CD8-positive, alpha-beta memory T cell (primary cell): ENCODE measurements at regions not wholly inside any gene's neighbourhood (a gene's known extent, or its start where the extent isn't known, plus 50 kb on each side); places are given as distances from the start of the nearest gene placed in this dataset.

Source experiments
- CTCF ChIA-PET: fragments of 350-600 bp; sonication (Branson Sonifier 250); formaldehyde crosslinking; loops from one replicate; lab custom pipeline; 2021; ENCODE audit warnings: antibody characterized with exemption; lab: Charles Lee
- POLR2A ChIA-PET: fragments of 350-600 bp; sonication (Branson Sonifier 250); formaldehyde crosslinking; loops from one replicate; lab custom pipeline; 2021; ENCODE audit warnings: antibody characterized with exemption; lab: Charles Lee
- DNase-seq, 5 donors: peaks; one replicate each; pipeline versions ENCODE4 v3.0.0 to v3.0.0-alpha.2; 2020 to 2022; ENCODE audit warnings: mixed read lengths in 1 of 5
- H3K27ac ChIP-seq: one replicate; pipeline ENCODE4 v1.7.0; 2013; ENCODE audit warnings: low read depth, mild to moderate bottlenecking, low read length, moderate library complexity
- H3K27me3 ChIP-seq: 2 replicates; pipeline ENCODE4 v1.7.0; 2013; ENCODE audit warnings: low read length, mild to moderate bottlenecking; ENCODE audit not compliant: insufficient read depth, poor library complexity, severe bottlenecking
- H3K36me3 ChIP-seq: 2 replicates; pipeline ENCODE4 v1.7.0; 2013; ENCODE audit warnings: mild to moderate bottlenecking, low read length, moderate library complexity; ENCODE audit not compliant: insufficient read depth
- H3K4me1 ChIP-seq: 2 replicates; pipeline ENCODE4 v1.7.0; 2013; ENCODE audit warnings: mild to moderate bottlenecking, low read length, moderate library complexity; ENCODE audit not compliant: insufficient read depth
- H3K4me3 ChIP-seq: 2 replicates; pipeline ENCODE4 v1.7.0; 2013; ENCODE audit warnings: mild to moderate bottlenecking, low read length
- H3K9me3 ChIP-seq: 2 replicates; pipeline ENCODE4 v1.7.0; 2013; ENCODE audit warnings: mild to moderate bottlenecking, low read length
- H3K27ac Mint-ChIP-seq, 8 donors: one replicate each; pipeline ENCODE4 v1.8.0; 2020 to 2021; ENCODE audit warnings: mixed read lengths in 8 of 8, mild to moderate bottlenecking in 6 of 8, inconsistent platforms in 3 of 8, moderate library complexity in 3 of 8
- H3K27me3 Mint-ChIP-seq, 2 donors: one replicate each; pipeline ENCODE4 v1.8.0; 2020 to 2021; ENCODE audit warnings: mixed read lengths in 2 of 2, mild to moderate bottlenecking in 1 of 2, moderate library complexity in 1 of 2
- H3K36me3 Mint-ChIP-seq, 3 donors: one replicate each; pipeline ENCODE4 v1.8.0; 2020 to 2021; ENCODE audit warnings: mixed read lengths in 3 of 3, inconsistent platforms in 1 of 3, mild to moderate bottlenecking in 1 of 3
- H3K4me1 Mint-ChIP-seq, 3 donors: one replicate each; pipeline ENCODE4 v1.8.0; 2020 to 2021; ENCODE audit warnings: mixed read lengths in 3 of 3, inconsistent platforms in 1 of 3, mild to moderate bottlenecking in 1 of 3
- H3K4me3 Mint-ChIP-seq, 7 donors: one replicate each; pipeline ENCODE4 v1.8.0; 2020 to 2021; ENCODE audit warnings: mixed read lengths in 7 of 7, mild to moderate bottlenecking in 6 of 7, moderate library complexity in 4 of 7, inconsistent platforms in 2 of 7
- H3K9me3 Mint-ChIP-seq, 5 donors: one replicate each; pipeline ENCODE4 v1.8.0; 2020 to 2022; ENCODE audit warnings: mixed read lengths in 5 of 5, mild to moderate bottlenecking in 3 of 5, moderate library complexity in 2 of 5, inconsistent platforms in 1 of 5

GRCh38 chr2:140138736-140139135, 1358.5 kb upstream of the NXPH2 start:
- Mint-ChIP-seq H3K27ac (no peak overlapping the region), H3K4me1 (no peaks in the 10 kb centered on the region), H3K36me3 (no peaks in the 10 kb centered on the region), H3K9me3 (peaks cover 4 to 23% (median 11%) of the 10 kb centered on the region in 5 donors), H3K4me3 (no peak overlapping the region), H3K27me3 (no peaks in the 10 kb centered on the region)
- no peaks in the 10 kb centered on the region for H3K9me3 ChIP-seq
- POLR2A ChIA-PET, result no interaction called here
- no peaks in the 10 kb centered on the region for H3K27me3 ChIP-seq
- H3K4me1 ChIP-seq, result no peaks in the 10 kb centered on the region
- no peak overlapping the region for H3K27ac ChIP-seq
- no peak for DNase-seq
- CTCF ChIA-PET, result no interaction called here
- H3K36me3 ChIP-seq, result no peaks in the 10 kb centered on the region
- H3K4me3 ChIP-seq, result no peak overlapping the region

- Mint-ChIP-seq H3K4me1 (no peaks in the 10 kb centered on the region), H3K9me3 (peaks cover 5 to 20% (median 15%) of the 10 kb centered on the region in 5 donors), H3K4me3 (no peak overlapping the region), H3K36me3 (no peaks in the 10 kb centered on the region), H3K27ac (no peak overlapping the region), H3K27me3 (no peaks in the 10 kb centered on the region)
- Histone ChIP-seq H3K4me3 (no peak overlapping the region), H3K36me3 (no peaks in the 10 kb centered on the region), H3K9me3 (no peaks in the 10 kb centered on the region), H3K27me3 (no peaks in the 10 kb centered on the region), H3K4me1 (no peaks in the 10 kb centered on the region), H3K27ac (no peak overlapping the region)
- DNase-seq, result no peak
- ChIA-PET CTCF (no interaction called here), POLR2A (no interaction called here)
Observed at GRCh38 chr2:140136861-140137260, 1356.7 kb upstream of the NXPH2 start.

GRCh38 chr2:140136366-140136765, 1356.2 kb upstream of the NXPH2 start:
- ChIA-PET CTCF (no interaction called here), POLR2A (no interaction called here)
- no peaks in the 10 kb centered on the region for H3K4me1 Mint-ChIP-seq
- H3K9me3 Mint-ChIP-seq, result peaks cover 5 to 20% (median 15%) of the 10 kb centered on the region in 5 donors
- H3K4me3 Mint-ChIP-seq, result no peak overlapping the region
- DNase-seq, result no peak
- H3K27me3 ChIP-seq, result no peaks in the 10 kb centered on the region
- no peak overlapping the region for H3K27ac Mint-ChIP-seq
- no peak overlapping the region for H3K27ac ChIP-seq
- H3K4me3 ChIP-seq, result no peak overlapping the region
- H3K27me3 Mint-ChIP-seq, result no peaks in the 10 kb centered on the region
- no peaks in the 10 kb centered on the region for H3K36me3 ChIP-seq
- no peaks in the 10 kb centered on the region for H3K4me1 ChIP-seq
- H3K9me3 ChIP-seq, result no peaks in the 10 kb centered on the region
- H3K36me3 Mint-ChIP-seq, result no peaks in the 10 kb centered on the region

GRCh38 chr2:140128909-140129308, 1348.7 kb upstream of the NXPH2 start:
- Mint-ChIP-seq H3K4me3 (no peak overlapping the region), H3K4me1 (no peaks in the 10 kb centered on the region), H3K36me3 (peaks cover 0 to 2% (median 0%) of the 10 kb centered on the region in 3 donors), H3K27ac (no peak overlapping the region), H3K9me3 (peaks cover 0 to 27% (median 16%) of the 10 kb centered on the region in 5 donors), H3K27me3 (no peaks in the 10 kb centered on the region)
- POLR2A ChIA-PET, result no interaction called here
- Histone ChIP-seq H3K4me3 (no peak overlapping the region), H3K9me3 (no peaks in the 10 kb centered on the region), H3K27ac (no peak overlapping the region), H3K27me3 (no peaks in the 10 kb centered on the region), H3K4me1 (no peaks in the 10 kb centered on the region), H3K36me3 (no peaks in the 10 kb centered on the region)
- CTCF ChIA-PET, result no interaction called here
- DNase-seq, result no peak

GRCh38 chr2:140122001-140122400, 1341.8 kb upstream of the NXPH2 start:
- no peaks in the 10 kb centered on the region for H3K4me1 Mint-ChIP-seq
- H3K4me3 Mint-ChIP-seq, result no peak overlapping the region
- no peak overlapping the region for H3K27ac ChIP-seq
- CTCF ChIA-PET, result no interaction called here
- H3K27me3 Mint-ChIP-seq, result no peaks in the 10 kb centered on the region
- no peaks in the 10 kb centered on the region for H3K27me3 ChIP-seq
- H3K36me3 Mint-ChIP-seq, result no peaks in the 10 kb centered on the region
- POLR2A ChIA-PET, result no interaction called here
- H3K27ac Mint-ChIP-seq, result no peak overlapping the region
- H3K4me3 ChIP-seq, result no peak overlapping the region
- H3K9me3 ChIP-seq, result no peaks in the 10 kb centered on the region
- no peak for DNase-seq
- H3K9me3 Mint-ChIP-seq, result peaks cover under 1 to 50% (median 8%) of the 10 kb centered on the region in 5 donors
- H3K36me3 ChIP-seq, result no peaks in the 10 kb centered on the region
- no peaks in the 10 kb centered on the region for H3K4me1 ChIP-seq

GRCh38 chr2:140117386-140117785, 1337.2 kb upstream of the NXPH2 start:
- no peak overlapping the region for H3K4me3 ChIP-seq
- H3K9me3 Mint-ChIP-seq, result peaks cover 4 to 27% (median 8%) of the 10 kb centered on the region in 5 donors
- no peaks in the 10 kb centered on the region for H3K27me3 ChIP-seq

GRCh38 chr2:140108706-140109475, 1328.7 kb upstream of the NXPH2 start:
- no peaks in the 10 kb centered on the region for H3K27me3 ChIP-seq
- Mint-ChIP-seq H3K9me3 (peaks cover 2 to 30% (median 7%) of the 10 kb centered on the region in 5 donors), H3K4me1 (no peaks in the 10 kb centered on the region), H3K36me3 (no peaks in the 10 kb centered on the region), H3K27ac (no peak overlapping the region), H3K27me3 (no peaks in the 10 kb centered on the region), H3K4me3 (no peak overlapping the region)
- no peak overlapping the region for H3K4me3 ChIP-seq
- no peak for DNase-seq
- ChIA-PET CTCF (no interaction called here), POLR2A (no interaction called here)
- H3K4me1 ChIP-seq, result no peaks in the 10 kb centered on the region
- H3K36me3 ChIP-seq, result no peaks in the 10 kb centered on the region
- H3K27ac ChIP-seq, result no peak overlapping the region
- H3K9me3 ChIP-seq, result no peaks in the 10 kb centered on the region

More at GRCh38 chr2:140117386-140117785, 1337.2 kb upstream of the NXPH2 start:
- Histone ChIP-seq H3K27ac (no peak overlapping the region), H3K9me3 (no peaks in the 10 kb centered on the region), H3K36me3 (no peaks in the 10 kb centered on the region), H3K4me1 (no peaks in the 10 kb centered on the region)
- DNase-seq, result no peak
- no peaks in the 10 kb centered on the region for H3K4me1 Mint-ChIP-seq
- no peaks in the 10 kb centered on the region for H3K27me3 Mint-ChIP-seq
- no peak overlapping the region for H3K27ac Mint-ChIP-seq
- POLR2A ChIA-PET, result no interaction called here
- no peak overlapping the region for H3K4me3 Mint-ChIP-seq
- H3K36me3 Mint-ChIP-seq, result no peaks in the 10 kb centered on the region
- CTCF ChIA-PET, result no interaction called here

- Mint-ChIP-seq H3K27ac (no peak overlapping the region), H3K4me3 (no peak overlapping the region), H3K9me3 (peaks cover 8 to 33% (median 10%) of the 10 kb centered on the region in 5 donors), H3K27me3 (no peaks in the 10 kb centered on the region), H3K4me1 (no peaks in the 10 kb centered on the region), H3K36me3 (no peaks in the 10 kb centered on the region)
- POLR2A ChIA-PET, result no interaction called here
- H3K9me3 ChIP-seq, result no peaks in the 10 kb centered on the region
- H3K4me1 ChIP-seq, result no peaks in the 10 kb centered on the region
- CTCF ChIA-PET, result no interaction called here
- H3K27me3 ChIP-seq, result no peaks in the 10 kb centered on the region
- no peak for DNase-seq
- no peak overlapping the region for H3K27ac ChIP-seq
- no peaks in the 10 kb centered on the region for H3K36me3 ChIP-seq
- no peak overlapping the region for H3K4me3 ChIP-seq
Observed at GRCh38 chr2:140091926-140092325, 1311.7 kb upstream of the NXPH2 start.
